PC-3 (cell line): ENCODE measurements at regions not wholly inside any gene's neighbourhood (a gene's known extent, or its start where the extent isn't known, plus 50 kb on each side); places are given as distances from the start of the nearest gene placed in this dataset.

Source experiments
- ATAC-seq: fragments of 200-7000 bp; cut with Tn5 transposase; 2 replicates; pipeline ENCODE4 v1.9.1; 2020; ENCODE audit warnings: mild to moderate bottlenecking, moderate library complexity
- BruUV-seq: library from RNA; stranded (reverse); fragments of 400-500 nt; replicated peaks from 2 replicates; lab custom pipeline; 2021; lab: Mats Ljungman, UMichigan
- CTCF ChIA-PET: fragments of 300-600 bp; sonication (Branson Sonifier 250); formaldehyde crosslinking; loops from one replicate; lab custom pipeline; 2022; ENCODE audit warnings: antibody characterized with exemption; lab: Charles Lee
- POLR2A ChIA-PET: fragments of 300-600 bp; sonication (Branson Sonifier 250); formaldehyde crosslinking; loops from one replicate; lab custom pipeline; 2022; ENCODE audit warnings: antibody characterized with exemption; ENCODE audit not compliant: unreplicated experiment; lab: Charles Lee
- DNase-seq: peaks from one replicate; pipeline ENCODE4 v3.0.0-alpha.2; 2015
- H2AFZ ChIP-seq: fragments of 300-600 bp; sonication (generic); 2 replicates; pipeline ENCODE4 v1.6.0; 2016; ENCODE audit warnings: antibody characterized with exemption, low read length
- H3F3A ChIP-seq: fragments of 300-600 bp; sonication (generic); one replicate; pipeline ENCODE4 v1.6.0; 2017; ENCODE audit warnings: antibody characterized with exemption, low read length, control low read depth, mild to moderate bottlenecking; ENCODE audit not compliant: unreplicated experiment
- H3K27ac ChIP-seq: fragments of 300-600 bp; sonication (generic); 2 replicates; pipeline ENCODE4 v1.5.1; 2016; ENCODE audit warnings: mild to moderate bottlenecking, low read length
- H3K27me3 ChIP-seq: fragments of 300-600 bp; sonication (generic); 2 replicates; pipeline ENCODE4 v1.6.1; 2016; ENCODE audit warnings: low read length, mixed read lengths
- H3K36me3 ChIP-seq: fragments of 300-600 bp; sonication (generic); 2 replicates; pipeline ENCODE4 v1.6.1; 2016; ENCODE audit warnings: low read depth, mixed run types, low read length, mixed read lengths
- H3K4me1 ChIP-seq: fragments of 300-600 bp; sonication (generic); 2 replicates; pipeline ENCODE4 v1.5.1; 2016; ENCODE audit warnings: low read length; ENCODE audit not compliant: insufficient read depth
- H3K4me2 ChIP-seq: fragments of 300-600 bp; sonication (generic); 2 replicates; pipeline ENCODE4 v1.6.0; 2016; ENCODE audit warnings: low read length
- H3K4me3 ChIP-seq: fragments of 300-600 bp; sonication (generic); 2 replicates; pipeline ENCODE4 v1.5.1; 2016; ENCODE audit warnings: mild to moderate bottlenecking, low read length, mixed read lengths
- H3K79me2 ChIP-seq: fragments of 300-600 bp; sonication (generic); 2 replicates; pipeline ENCODE4 v1.6.1; 2017; ENCODE audit warnings: low read length, mixed read lengths
- H3K9ac ChIP-seq: fragments of 300-600 bp; sonication (generic); 2 replicates; pipeline ENCODE4 v1.6.0; 2016; ENCODE audit warnings: mild to moderate bottlenecking, low read length
- H3K9me2 ChIP-seq: fragments of 300-600 bp; sonication (generic); replicated peaks from 2 replicates; pipeline ENCODE4 v1.6.1; 2016; ENCODE audit warnings: mixed run types, low read length, mixed read lengths
- H3K9me3 ChIP-seq: fragments of 300-600 bp; sonication (generic); 2 replicates; pipeline ENCODE4 v1.6.1; 2016; ENCODE audit warnings: low read length, mixed read lengths
- H4K20me1 ChIP-seq: fragments of 300-600 bp; sonication (generic); 2 replicates; pipeline ENCODE4 v1.6.1; 2016; ENCODE audit warnings: low read length, mixed read lengths
- CTCF ChIP-seq: fragments of 300-600 bp; sonication (generic); conservative IDR thresholded peaks from 2 replicates; pipeline ENCODE4 v1.5.1; 2017; ENCODE audit warnings: antibody characterized with exemption, low read depth, mild to moderate bottlenecking, low read length
- EZH2 ChIP-seq: fragments of 300-600 bp; sonication (generic); IDR thresholded peaks from one replicate; pipeline ENCODE4 v1.6.1; 2017; ENCODE audit warnings: antibody characterized with exemption, mild to moderate bottlenecking, low read length; ENCODE audit not compliant: unreplicated experiment
- EZH2phosphoT487 ChIP-seq: fragments of 300-600 bp; sonication (generic); IDR thresholded peaks from 2 replicates; pipeline ENCODE4 v1.6.1; 2018; ENCODE audit warnings: mild to moderate bottlenecking, antibody characterized with exemption, low read length, borderline replicate concordance
- intact Hi-C: fragments of 100-400 bp; cut with micrococcal nuclease; formaldehyde crosslinking; loops from 2 replicates; pipeline ENCODE4 v1.9.0; 2023

- Histone ChIP-seq H3K27me3 (peaks cover 96% of the 10 kb centered on the region), H3K9me3 (no peaks in the 10 kb centered on the region), H3K4me3 (no peak overlapping the region), H3K36me3 (no peaks in the 10 kb centered on the region), H3F3A (no peaks in the 10 kb centered on the region), H3K9ac (no peak overlapping the region), H3K27ac (no peak overlapping the region), H3K79me2 (no peaks in the 10 kb centered on the region), H4K20me1 (no peaks in the 10 kb centered on the region), H2AFZ (no peak overlapping the region), H3K4me1 (no peaks in the 10 kb centered on the region), H3K4me2 (no peak overlapping the region), H3K9me2 (no peaks in the 10 kb centered on the region)
- ChIA-PET POLR2A (no interaction called here), CTCF (no interaction called here)
- no peak for ATAC-seq
- DNase-seq = no peak
- no peak for TF ChIP-seq EZH2phosphoT487
- no peak for TF ChIP-seq CTCF
- TF ChIP-seq EZH2 = no peak
- BruUV-seq = no TSS peak
- intact Hi-C loops = no loop called here
Observed at GRCh38 chr2:239604861-239605260, 204.0 kb upstream of the HDAC4 start.

GRCh38 chr2:239603411-239604356 is 202.9 kb upstream of the HDAC4 start:
- Histone ChIP-seq H3K4me2 (no peak overlapping the region), H3K9me2 (no peaks in the 10 kb centered on the region), H3K4me3 (no peak overlapping the region), H4K20me1 (no peaks in the 10 kb centered on the region), H3K9me3 (no peaks in the 10 kb centered on the region), H3K27ac (no peak overlapping the region), H3K4me1 (no peaks in the 10 kb centered on the region), H2AFZ (no peak overlapping the region), H3K9ac (no peak overlapping the region), H3K79me2 (no peaks in the 10 kb centered on the region), H3K27me3 (peaks cover 94% of the 10 kb centered on the region), H3F3A (no peaks in the 10 kb centered on the region), H3K36me3 (no peaks in the 10 kb centered on the region)
- no TSS peak for BruUV-seq
- ATAC-seq (no peak), DNase-seq (no peak)
- POLR2A ChIA-PET = no interaction called here
- no peak for TF ChIP-seq EZH2phosphoT487
- TF ChIP-seq CTCF = no peak
- no peak for TF ChIP-seq EZH2
- intact Hi-C loops = no loop called here
- CTCF ChIA-PET = no interaction called here
